ENCODE measurements at regions not wholly inside any gene's neighbourhood (a gene's known extent, or its start where the extent isn't known, plus 50 kb on each side); places are given as distances from the start of the nearest gene placed in this dataset.

DNA sequence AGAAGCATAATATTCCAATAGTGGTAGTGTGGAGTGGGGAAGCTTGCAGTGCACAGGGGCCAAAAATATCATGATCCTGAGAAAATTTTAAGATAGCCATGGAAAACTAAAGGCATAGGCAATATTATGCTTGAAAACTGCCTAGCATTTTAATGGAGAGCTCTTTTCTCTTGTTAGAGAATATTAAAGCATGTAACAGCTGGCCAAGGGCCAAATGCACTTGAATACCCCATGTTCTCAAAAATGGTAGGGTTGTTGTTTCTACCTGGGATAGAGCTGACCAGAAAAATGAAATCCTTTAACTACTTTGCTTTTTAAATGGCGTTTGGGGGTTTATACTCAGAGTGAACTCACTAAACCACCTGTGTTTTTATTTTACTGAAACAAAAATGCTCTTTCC, 739.6 kb upstream of the SLIT2 start:
- H3K27me3 ChIP-seq (replicated peaks; ENCODE audit: control insufficient read depth, insufficient read depth, low read length): no peaks in the 10 kb centered on the region
- ChIA-PET CTCF (no interaction called here), POLR2A (no interaction called here)
- Mint-ChIP-seq H3K4me1 (ENCODE audit: low read depth, unreplicated experiment) (no peaks in the 10 kb centered on the region), H3K27me3 (ENCODE audit: insufficient read depth, unreplicated experiment) (peaks cover 2% of the 10 kb centered on the region), H3K36me3 (ENCODE audit: insufficient read depth, unreplicated experiment) (no peaks in the 10 kb centered on the region), H3K4me3 (ENCODE audit: unreplicated experiment) (no peak overlapping the region), H3K9me3 (ENCODE audit: unreplicated experiment) (no peaks in the 10 kb centered on the region), H3K27ac (ENCODE audit: unreplicated experiment) (no peak overlapping the region)
- no peak overlapping the region for H3K4me3 ChIP-seq (ENCODE audit: low read depth, low read length)
- no peak for DNase-seq
- BruUV-seq (replicated peaks): no TSS peak
- TF ChIP-seq, protein P1, sequence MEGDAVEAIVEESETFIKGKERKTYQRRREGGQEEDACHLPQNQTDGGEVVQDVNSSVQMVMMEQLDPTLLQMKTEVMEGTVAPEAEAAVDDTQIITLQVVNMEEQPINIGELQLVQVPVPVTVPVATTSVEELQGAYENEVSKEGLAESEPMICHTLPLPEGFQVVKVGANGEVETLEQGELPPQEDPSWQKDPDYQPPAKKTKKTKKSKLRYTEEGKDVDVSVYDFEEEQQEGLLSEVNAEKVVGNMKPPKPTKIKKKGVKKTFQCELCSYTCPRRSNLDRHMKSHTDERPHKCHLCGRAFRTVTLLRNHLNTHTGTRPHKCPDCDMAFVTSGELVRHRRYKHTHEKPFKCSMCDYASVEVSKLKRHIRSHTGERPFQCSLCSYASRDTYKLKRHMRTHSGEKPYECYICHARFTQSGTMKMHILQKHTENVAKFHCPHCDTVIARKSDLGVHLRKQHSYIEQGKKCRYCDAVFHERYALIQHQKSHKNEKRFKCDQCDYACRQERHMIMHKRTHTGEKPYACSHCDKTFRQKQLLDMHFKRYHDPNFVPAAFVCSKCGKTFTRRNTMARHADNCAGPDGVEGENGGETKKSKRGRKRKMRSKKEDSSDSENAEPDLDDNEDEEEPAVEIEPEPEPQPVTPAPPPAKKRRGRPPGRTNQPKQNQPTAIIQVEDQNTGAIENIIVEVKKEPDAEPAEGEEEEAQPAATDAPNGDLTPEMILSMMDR (IDR thresholded peaks at IDR 0.05; ENCODE audit: insufficient read depth in 1 of 2, low read depth in 1 of 2, low read length in 1 of 2, severe bottlenecking in 1 of 2, unreplicated experiment in 1 of 2): no peak
- intact Hi-C loops (cut with micrococcal nuclease; ENCODE audit: unreplicated experiment): no loop called here
- H3K4me1 ChIP-seq: no peaks in the 10 kb centered on the region
- no peaks in the 10 kb centered on the region for H3K9me3 ChIP-seq
- H3K36me3 ChIP-seq (ENCODE audit: control insufficient read depth, insufficient read depth, low read length): no peaks in the 10 kb centered on the region

DNA sequence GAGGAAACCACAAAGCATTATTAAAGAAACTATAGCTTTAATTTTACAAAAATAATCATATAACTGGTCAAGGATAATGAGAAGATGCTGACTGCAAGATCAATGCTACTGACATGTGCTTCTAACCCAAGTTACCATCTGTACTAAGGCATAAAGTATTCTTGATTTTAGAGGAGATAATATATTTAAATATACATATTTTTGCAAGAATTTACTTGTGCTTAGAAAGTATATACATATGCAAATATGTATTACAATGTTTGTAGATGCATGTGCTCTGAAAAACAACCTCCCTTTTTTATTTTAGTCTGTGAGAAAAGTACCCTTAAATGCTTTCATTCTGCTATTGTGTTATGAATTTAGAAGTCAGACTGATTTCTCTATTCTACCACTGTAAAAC, 740.7 kb upstream of the SLIT2 start:
- no peaks in the 10 kb centered on the region for H3K9me3 ChIP-seq
- BruUV-seq (replicated peaks): no TSS peak
- H3K27me3 ChIP-seq (replicated peaks; ENCODE audit: control insufficient read depth, insufficient read depth, low read length): no peaks in the 10 kb centered on the region
- H3K36me3 Mint-ChIP-seq (ENCODE audit: insufficient read depth, unreplicated experiment): no peaks in the 10 kb centered on the region
- no peak overlapping the region for H3K4me3 ChIP-seq (ENCODE audit: low read depth, low read length)
- H3K9me3 Mint-ChIP-seq (ENCODE audit: unreplicated experiment): no peaks in the 10 kb centered on the region
- TF ChIP-seq, protein P1 (IDR thresholded peaks at IDR 0.05; ENCODE audit: insufficient read depth in 1 of 2, low read depth in 1 of 2, low read length in 1 of 2, severe bottlenecking in 1 of 2, unreplicated experiment in 1 of 2): no peak
- no peak overlapping the region for H3K4me3 Mint-ChIP-seq (ENCODE audit: unreplicated experiment)
- H3K27me3 Mint-ChIP-seq (ENCODE audit: insufficient read depth, unreplicated experiment): peaks cover 2% of the 10 kb centered on the region
- no peaks in the 10 kb centered on the region for H3K36me3 ChIP-seq (ENCODE audit: control insufficient read depth, insufficient read depth, low read length)
- no peak for DNase-seq
- no peaks in the 10 kb centered on the region for H3K4me1 ChIP-seq
- no peak overlapping the region for H3K27ac Mint-ChIP-seq (ENCODE audit: unreplicated experiment)
- CTCF ChIA-PET: interaction anchor here (0.6 kb wide), 1 partner anchor 1855 kb away, joined by 3 read pairs; no protein-coding TSS in a partner anchor
- intact Hi-C loops (cut with micrococcal nuclease; ENCODE audit: unreplicated experiment): no loop called here
- no peaks in the 10 kb centered on the region for H3K4me1 Mint-ChIP-seq (ENCODE audit: low read depth, unreplicated experiment)
- POLR2A ChIA-PET: no interaction called here

DNA sequence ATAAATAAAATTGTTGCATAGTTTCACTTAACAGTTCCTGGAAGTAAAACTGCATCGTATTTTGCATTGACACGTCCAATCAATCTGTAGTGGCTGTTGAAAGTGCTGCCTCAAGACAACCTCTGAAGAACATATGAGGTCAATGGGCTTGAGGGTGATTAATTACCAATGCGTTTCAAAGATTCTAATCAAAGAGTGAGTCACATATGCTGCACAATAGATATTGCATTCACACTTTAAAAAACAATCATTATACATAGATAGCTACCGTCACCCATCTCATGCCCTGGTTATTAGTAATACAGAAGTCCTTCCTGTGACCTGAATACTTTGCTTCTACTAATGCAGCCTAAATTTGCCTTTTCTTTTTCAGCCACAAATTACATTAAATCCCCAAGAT, 743.3 kb upstream of the SLIT2 start:
- Histone ChIP-seq H3K27me3 (replicated peaks; ENCODE audit: control insufficient read depth, insufficient read depth, low read length) (no peaks in the 10 kb centered on the region), H3K9me3 (no peaks in the 10 kb centered on the region), H3K4me3 (ENCODE audit: low read depth, low read length) (no peak overlapping the region), H3K36me3 (ENCODE audit: control insufficient read depth, insufficient read depth, low read length) (no peaks in the 10 kb centered on the region), H3K4me1 (no peaks in the 10 kb centered on the region)
- DNase-seq: no peak
- TF ChIP-seq, protein P1 (IDR thresholded peaks at IDR 0.05; ENCODE audit: insufficient read depth in 1 of 2, low read depth in 1 of 2, low read length in 1 of 2, severe bottlenecking in 1 of 2, unreplicated experiment in 1 of 2): no peak
- H3K9me3 Mint-ChIP-seq (ENCODE audit: unreplicated experiment): no peaks in the 10 kb centered on the region
- ChIA-PET POLR2A (no interaction called here), CTCF (no interaction called here)
- H3K36me3 Mint-ChIP-seq (ENCODE audit: insufficient read depth, unreplicated experiment): no peaks in the 10 kb centered on the region
- no peak overlapping the region for H3K4me3 Mint-ChIP-seq (ENCODE audit: unreplicated experiment)
- intact Hi-C loops (cut with micrococcal nuclease; ENCODE audit: unreplicated experiment): no loop called here
- H3K27ac Mint-ChIP-seq (ENCODE audit: unreplicated experiment): no peak overlapping the region
- peaks cover 2% of the 10 kb centered on the region for H3K27me3 Mint-ChIP-seq (ENCODE audit: insufficient read depth, unreplicated experiment)
- no TSS peak for BruUV-seq (replicated peaks)
- no peaks in the 10 kb centered on the region for H3K4me1 Mint-ChIP-seq (ENCODE audit: low read depth, unreplicated experiment)

All from Caco-2 (cell line).